Skeletal muscle tissue (tissue), 3 donors: ENCODE measurements at regions not wholly inside any gene's neighbourhood (a gene's known extent, or its start where the extent isn't known, plus 50 kb on each side); places are given as distances from the start of the nearest gene placed in this dataset.

ENCODE experiments used
- H3K27ac ChIP-seq: one replicate; pipeline ENCODE4 v1.7.0; 2013; ENCODE audit warnings: mild to moderate bottlenecking, low read depth, low read length, inconsistent platforms
- H3K27me3 ChIP-seq, 3 donors: one replicate each; pipeline ENCODE4 v1.7.0; 2013; ENCODE audit warnings: low read length in 3 of 3; ENCODE audit not compliant: control insufficient read depth in 3 of 3, insufficient read depth in 3 of 3
- H3K36me3 ChIP-seq, 3 donors: one replicate each; pipeline ENCODE4 v1.7.0; 2013; ENCODE audit warnings: low read length in 3 of 3; ENCODE audit not compliant: control insufficient read depth in 3 of 3, insufficient read depth in 3 of 3
- H3K4me1 ChIP-seq, 3 donors: one replicate each; pipeline ENCODE4 v1.7.0; 2013; ENCODE audit warnings: low read length in 3 of 3, mild to moderate bottlenecking in 3 of 3; ENCODE audit not compliant: control insufficient read depth in 3 of 3, insufficient read depth in 3 of 3
- H3K4me3 ChIP-seq, 3 donors: one replicate each; pipeline ENCODE4 v1.7.0; 2013; ENCODE audit warnings: low read length in 3 of 3
- H3K9ac ChIP-seq, 3 donors: one replicate each; pipeline ENCODE4 v1.7.0; 2013; ENCODE audit warnings: low read length in 3 of 3, mild to moderate bottlenecking in 3 of 3, moderate library complexity in 2 of 3, low read depth in 1 of 3
- H3K9me3 ChIP-seq, 3 donors: one replicate each; pipeline ENCODE4 v1.7.0; 2013; ENCODE audit warnings: low read length in 3 of 3; ENCODE audit not compliant: control insufficient read depth in 3 of 3
- donor health status: Osteomylitis.

DNA sequence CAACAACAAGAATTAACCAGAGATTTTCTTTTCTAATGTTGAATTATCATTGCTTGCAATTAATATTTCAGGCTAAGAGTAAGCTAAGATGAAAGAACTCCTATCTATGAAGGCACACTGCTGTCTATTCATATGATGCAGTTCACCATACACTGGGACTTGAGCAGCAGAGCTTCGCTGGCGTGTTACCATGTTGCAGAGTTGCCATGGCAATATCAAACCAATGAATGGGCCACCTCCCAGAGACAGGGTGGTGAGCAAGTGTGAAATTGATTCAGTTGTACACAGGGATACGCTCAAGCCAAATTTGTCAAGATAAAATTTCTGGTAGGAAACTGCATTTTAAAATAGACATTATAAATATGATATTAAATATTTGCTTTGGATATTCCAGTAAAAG is 69.3 kb upstream of the MYO16 start:
- H3K4me1 ChIP-seq: no peaks in the 10 kb centered on the region
- H3K9me3 ChIP-seq: no peaks in the 10 kb centered on the region
- no peaks in the 10 kb centered on the region for H3K36me3 ChIP-seq
- no peak overlapping the region for H3K27ac ChIP-seq
- H3K9ac ChIP-seq: no peak overlapping the region
- H3K27me3 ChIP-seq: no peaks in the 10 kb centered on the region
- no peak overlapping the region for H3K4me3 ChIP-seq

- Histone ChIP-seq H3K36me3 (no peaks in the 10 kb centered on the region), H3K4me1 (no peaks in the 10 kb centered on the region), H3K9me3 (no peaks in the 10 kb centered on the region), H3K27me3 (no peaks in the 10 kb centered on the region), H3K4me3 (no peak overlapping the region), H3K9ac (no peak overlapping the region), H3K27ac (no peak overlapping the region)
Observed at GRCh38 chr13:108561149-108561548, 68.3 kb upstream of the MYO16 start.

- Histone ChIP-seq H3K36me3 (no peaks in the 10 kb centered on the region), H3K9ac (no peak overlapping the region), H3K4me1 (no peaks in the 10 kb centered on the region), H3K27me3 (no peaks in the 10 kb centered on the region), H3K27ac (no peak overlapping the region), H3K9me3 (no peaks in the 10 kb centered on the region), H3K4me3 (no peak overlapping the region)
Observed at GRCh38 chr13:108566413-108567170, 62.8 kb upstream of the MYO16 start.

DNA sequence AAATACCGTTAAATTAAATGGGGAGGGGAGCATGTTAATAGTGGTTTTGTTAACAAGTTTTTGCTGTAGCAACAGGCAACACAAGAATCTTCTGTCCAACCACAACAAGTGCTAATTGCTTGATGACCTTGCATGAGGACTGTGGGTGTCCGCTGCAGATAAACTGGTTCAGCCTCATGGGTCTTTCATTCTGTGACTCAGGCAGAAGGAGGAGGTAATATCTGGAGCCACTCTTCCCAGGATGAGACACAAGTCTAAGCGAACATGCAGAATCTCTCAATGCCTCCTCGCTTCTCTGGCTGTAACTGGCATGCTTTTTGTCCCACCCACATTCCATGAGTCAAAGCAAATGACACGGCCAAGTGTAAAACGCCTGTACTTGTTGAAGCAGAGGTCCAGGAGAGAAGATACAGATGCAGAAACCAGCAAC is 56.6 kb upstream of the MYO16 start:
- H3K9ac ChIP-seq: no peak overlapping the region

DNA sequence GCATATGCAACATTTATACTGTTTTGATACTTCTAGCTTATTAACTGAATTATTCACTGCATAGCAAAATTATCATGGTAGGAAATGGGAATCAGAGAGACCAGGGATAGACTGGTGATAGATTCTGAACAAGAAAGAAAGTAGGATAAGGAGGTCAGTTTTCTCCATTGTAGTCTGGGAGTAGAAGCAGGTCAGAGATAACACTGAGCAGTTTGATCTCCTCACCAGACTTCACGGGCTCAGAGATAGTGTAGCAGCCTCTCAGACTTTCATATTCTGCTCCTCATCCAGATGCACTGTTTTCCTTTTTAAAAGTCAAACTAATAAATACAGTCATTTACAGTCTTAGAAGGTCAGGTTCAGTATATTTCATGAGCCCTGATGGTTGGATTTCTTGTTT is 56.0 kb upstream of the MYO16 start:
- Histone ChIP-seq H3K9me3 (no peaks in the 10 kb centered on the region), H3K4me1 (no peaks in the 10 kb centered on the region), H3K9ac (no peak overlapping the region)

More for the DNA sequence above, 56.6 kb upstream of the MYO16 start:
- H3K4me1 ChIP-seq: no peaks in the 10 kb centered on the region
- no peak overlapping the region for H3K27ac ChIP-seq
- H3K9me3 ChIP-seq: no peaks in the 10 kb centered on the region
- peaks cover 0 to 3% (median 0%) of the 10 kb centered on the region in 3 donors for H3K27me3 ChIP-seq
- H3K36me3 ChIP-seq: no peaks in the 10 kb centered on the region
- H3K4me3 ChIP-seq: no peak overlapping the region

DNA sequence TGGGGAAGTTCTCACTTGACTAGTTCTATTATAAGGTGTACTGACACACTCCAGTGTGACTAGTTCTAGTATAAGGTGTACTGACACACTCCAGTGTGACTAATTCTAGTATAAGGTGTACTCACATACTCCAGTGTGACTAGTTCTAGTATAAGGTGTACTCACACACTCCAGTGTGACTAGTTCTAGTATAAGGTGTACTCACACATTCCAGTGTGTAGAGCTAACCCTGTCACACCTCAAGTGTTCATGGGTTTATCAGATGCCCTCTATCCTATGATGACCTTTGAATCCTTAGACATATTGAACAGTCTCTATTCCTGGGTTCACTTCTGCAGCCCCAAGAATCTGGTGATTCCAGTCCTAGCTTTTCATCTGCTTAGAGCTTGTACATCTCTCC is 54.6 kb upstream of the MYO16 start:
- H3K9me3 ChIP-seq: no peaks in the 10 kb centered on the region
- peaks cover 0 to 3% (median 0%) of the 10 kb centered on the region in 3 donors for H3K27me3 ChIP-seq
- no peaks in the 10 kb centered on the region for H3K4me1 ChIP-seq
- H3K9ac ChIP-seq: no peak overlapping the region
- H3K36me3 ChIP-seq: no peaks in the 10 kb centered on the region
- H3K4me3 ChIP-seq: no peak overlapping the region
- no peak overlapping the region for H3K27ac ChIP-seq

More for the DNA sequence above, 56.0 kb upstream of the MYO16 start:
- H3K4me3 ChIP-seq: no peak overlapping the region
- H3K27me3 ChIP-seq: peaks cover 0 to 3% (median 0%) of the 10 kb centered on the region in 3 donors
- H3K27ac ChIP-seq: no peak overlapping the region
- no peaks in the 10 kb centered on the region for H3K36me3 ChIP-seq

DNA sequence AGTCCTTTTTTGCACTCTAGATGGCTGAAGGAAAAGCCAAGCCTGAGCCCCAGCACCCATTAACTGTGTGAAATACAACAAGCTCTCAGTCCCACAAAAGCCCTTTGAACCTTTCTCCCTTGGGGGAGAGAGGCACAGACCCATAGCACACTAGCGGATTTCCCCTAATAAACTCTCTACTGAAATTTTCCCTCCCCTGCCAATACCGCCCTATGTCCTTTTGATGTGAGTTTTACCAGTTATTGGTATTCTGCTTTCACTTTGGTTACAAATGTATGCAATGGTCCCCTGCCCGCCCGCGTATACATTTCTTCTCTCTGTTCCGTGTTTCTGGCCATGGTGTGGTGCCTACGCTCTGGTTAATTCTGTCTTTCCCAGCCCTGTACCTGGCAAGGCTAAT is 54.0 kb upstream of the MYO16 start:
- Histone ChIP-seq H3K4me3 (no peak overlapping the region), H3K9me3 (no peaks in the 10 kb centered on the region), H3K27ac (no peak overlapping the region), H3K36me3 (no peaks in the 10 kb centered on the region), H3K27me3 (peaks cover 0 to 3% (median 0%) of the 10 kb centered on the region in 3 donors), H3K4me1 (no peaks in the 10 kb centered on the region), H3K9ac (no peak overlapping the region)
